ENCODE measurements at regions not wholly inside any gene's neighbourhood (a gene's known extent, or its start where the extent isn't known, plus 50 kb on each side); places are given as distances from the start of the nearest gene placed in this dataset.

DNA sequence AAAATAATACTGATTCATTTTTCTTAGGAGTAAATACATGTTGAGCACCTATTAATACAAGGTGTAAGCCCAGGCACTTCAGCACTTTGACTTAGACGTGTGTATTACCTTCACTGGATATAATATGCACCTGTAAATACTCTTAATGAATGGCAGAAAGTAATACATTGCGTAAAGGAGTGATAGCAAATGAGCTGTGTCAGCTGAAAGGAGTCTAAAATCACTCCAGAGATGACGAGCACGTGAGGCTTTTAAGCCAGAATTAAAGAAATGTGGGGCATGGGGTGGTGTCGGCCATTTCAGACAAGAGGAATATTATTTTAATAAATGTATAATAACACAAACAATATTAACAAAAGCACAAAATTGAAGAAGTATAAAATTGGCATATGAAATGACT lies 722.7 kb downstream of the EPHA4 start:
- no peak overlapping the region for H3K4me3 ChIP-seq (ENCODE audit: low read depth, low read length)
- TF ChIP-seq, protein P1, sequence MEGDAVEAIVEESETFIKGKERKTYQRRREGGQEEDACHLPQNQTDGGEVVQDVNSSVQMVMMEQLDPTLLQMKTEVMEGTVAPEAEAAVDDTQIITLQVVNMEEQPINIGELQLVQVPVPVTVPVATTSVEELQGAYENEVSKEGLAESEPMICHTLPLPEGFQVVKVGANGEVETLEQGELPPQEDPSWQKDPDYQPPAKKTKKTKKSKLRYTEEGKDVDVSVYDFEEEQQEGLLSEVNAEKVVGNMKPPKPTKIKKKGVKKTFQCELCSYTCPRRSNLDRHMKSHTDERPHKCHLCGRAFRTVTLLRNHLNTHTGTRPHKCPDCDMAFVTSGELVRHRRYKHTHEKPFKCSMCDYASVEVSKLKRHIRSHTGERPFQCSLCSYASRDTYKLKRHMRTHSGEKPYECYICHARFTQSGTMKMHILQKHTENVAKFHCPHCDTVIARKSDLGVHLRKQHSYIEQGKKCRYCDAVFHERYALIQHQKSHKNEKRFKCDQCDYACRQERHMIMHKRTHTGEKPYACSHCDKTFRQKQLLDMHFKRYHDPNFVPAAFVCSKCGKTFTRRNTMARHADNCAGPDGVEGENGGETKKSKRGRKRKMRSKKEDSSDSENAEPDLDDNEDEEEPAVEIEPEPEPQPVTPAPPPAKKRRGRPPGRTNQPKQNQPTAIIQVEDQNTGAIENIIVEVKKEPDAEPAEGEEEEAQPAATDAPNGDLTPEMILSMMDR (IDR thresholded peaks at IDR 0.05; ENCODE audit: low read depth, low read length, missing control alignments), result no peak
- DNase-seq (ENCODE audit: low read depth), result no peak

DNA sequence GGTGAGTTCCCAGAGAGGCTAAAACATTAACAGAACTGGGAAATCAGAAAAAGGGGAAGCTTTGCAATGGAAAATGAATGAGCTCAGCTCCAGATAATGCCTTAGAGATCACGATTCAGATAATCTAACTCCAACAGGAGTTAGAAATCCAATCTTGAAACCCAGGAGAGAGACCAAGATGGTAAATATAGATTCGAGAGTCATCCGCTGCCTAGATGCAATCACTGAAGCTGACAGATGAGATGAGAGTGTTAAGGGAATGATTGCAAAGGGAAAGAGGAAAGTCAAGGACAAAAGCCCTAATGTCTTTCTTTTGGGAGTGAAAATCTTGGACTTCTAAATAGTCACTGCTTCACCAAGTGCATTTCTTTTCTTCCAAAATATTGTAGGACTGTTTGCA lies 722.0 kb downstream of the EPHA4 start:
- TF ChIP-seq, protein P1 (IDR thresholded peaks at IDR 0.05; ENCODE audit: low read depth, low read length, missing control alignments), result no peak
- H3K4me3 ChIP-seq (ENCODE audit: low read depth, low read length), result no peak overlapping the region
- no peak for DNase-seq (ENCODE audit: low read depth)

DNA sequence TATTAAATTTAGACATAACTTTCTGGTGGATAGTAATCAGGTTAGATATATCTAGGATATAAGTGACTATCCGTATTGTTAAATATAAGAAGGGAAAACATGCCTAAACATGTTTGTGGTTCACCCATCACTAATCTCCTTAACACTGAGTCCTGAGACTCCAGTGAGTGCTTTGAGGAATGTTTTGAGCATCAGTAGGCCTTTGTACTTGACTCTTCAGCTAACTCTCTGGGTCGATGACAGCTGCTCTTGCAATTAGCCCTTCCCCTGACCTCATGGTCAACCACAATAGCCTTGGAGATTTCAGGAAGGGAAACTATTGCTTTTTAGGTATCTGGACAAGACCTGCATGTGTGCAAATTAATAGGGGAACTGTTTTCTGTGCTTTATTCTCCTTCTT lies 716.8 kb downstream of the EPHA4 start:
- TF ChIP-seq, protein P1 (IDR thresholded peaks at IDR 0.05; ENCODE audit: low read depth, low read length, missing control alignments), result no peak
- no peak for DNase-seq (ENCODE audit: low read depth)
- no peak overlapping the region for H3K4me3 ChIP-seq (ENCODE audit: low read depth, low read length)

DNA sequence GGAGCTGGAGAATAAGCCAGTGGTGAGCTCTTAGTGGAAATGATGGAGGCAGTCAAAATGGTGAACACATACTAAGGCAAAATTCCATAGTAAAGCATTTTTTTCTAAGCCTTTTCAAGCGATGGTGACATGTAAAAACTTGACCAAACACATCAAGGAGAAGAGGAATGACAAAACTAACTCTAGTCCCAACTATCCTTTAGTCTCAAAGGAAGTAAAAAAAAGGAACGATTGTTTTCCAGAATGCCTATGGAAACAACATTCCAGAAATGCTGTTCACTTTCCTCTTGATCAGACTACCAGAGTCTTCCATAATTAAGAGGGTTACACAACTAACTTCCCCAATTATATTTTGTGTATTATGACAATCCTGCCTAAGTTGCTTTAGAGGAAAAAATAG lies 715.6 kb downstream of the EPHA4 start:
- H3K4me3 ChIP-seq (ENCODE audit: low read depth, low read length), result no peak overlapping the region
- TF ChIP-seq, protein P1 (IDR thresholded peaks at IDR 0.05; ENCODE audit: low read depth, low read length, missing control alignments), result no peak
- DNase-seq (ENCODE audit: low read depth), result no peak

DNA sequence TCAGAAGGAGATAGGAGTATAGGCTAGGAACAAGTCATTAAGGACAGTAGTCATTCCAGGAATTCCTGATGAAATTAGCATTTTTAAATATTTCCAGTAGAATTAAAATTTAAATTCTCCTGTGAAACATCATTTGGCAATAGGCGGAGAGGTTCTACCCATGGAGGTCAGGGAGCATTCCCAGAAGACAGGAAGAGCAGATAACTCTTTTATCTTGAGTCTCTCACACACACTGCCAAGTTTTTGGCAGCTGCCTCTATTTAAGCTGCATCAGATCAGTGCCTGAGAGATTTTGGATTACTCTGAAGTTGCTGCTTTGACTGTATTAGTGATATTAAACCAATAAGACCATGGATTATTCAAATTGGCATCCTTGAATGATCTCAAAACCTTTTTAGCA lies 714.7 kb downstream of the EPHA4 start:
- DNase-seq (ENCODE audit: low read depth), result no peak
- H3K4me3 ChIP-seq (ENCODE audit: low read depth, low read length), result no peak overlapping the region
- TF ChIP-seq, protein P1 (IDR thresholded peaks at IDR 0.05; ENCODE audit: low read depth, low read length, missing control alignments), result no peak

DNA sequence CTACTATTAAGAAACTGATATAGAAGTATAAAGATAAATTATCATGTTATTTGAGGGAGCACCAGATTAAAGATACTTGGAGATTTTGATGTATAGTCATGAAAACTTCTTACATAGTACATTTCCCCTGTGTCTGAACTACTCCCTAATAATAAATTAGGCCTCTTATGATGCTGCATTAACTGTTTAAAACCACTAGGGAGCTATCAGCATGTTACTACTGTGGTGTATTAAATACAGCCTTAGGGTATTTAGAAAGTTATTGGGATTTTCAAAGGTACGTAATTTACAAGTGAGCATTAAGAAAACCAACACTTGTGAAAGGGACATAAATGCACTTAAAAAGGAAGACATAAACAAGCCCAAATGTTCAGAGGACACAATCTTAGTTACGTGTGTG lies 714.0 kb downstream of the EPHA4 start:
- TF ChIP-seq, protein P1 (IDR thresholded peaks at IDR 0.05; ENCODE audit: low read depth, low read length, missing control alignments), result no peak
- H3K4me3 ChIP-seq (ENCODE audit: low read depth, low read length), result no peak overlapping the region
- DNase-seq (ENCODE audit: low read depth), result no peak

DNA sequence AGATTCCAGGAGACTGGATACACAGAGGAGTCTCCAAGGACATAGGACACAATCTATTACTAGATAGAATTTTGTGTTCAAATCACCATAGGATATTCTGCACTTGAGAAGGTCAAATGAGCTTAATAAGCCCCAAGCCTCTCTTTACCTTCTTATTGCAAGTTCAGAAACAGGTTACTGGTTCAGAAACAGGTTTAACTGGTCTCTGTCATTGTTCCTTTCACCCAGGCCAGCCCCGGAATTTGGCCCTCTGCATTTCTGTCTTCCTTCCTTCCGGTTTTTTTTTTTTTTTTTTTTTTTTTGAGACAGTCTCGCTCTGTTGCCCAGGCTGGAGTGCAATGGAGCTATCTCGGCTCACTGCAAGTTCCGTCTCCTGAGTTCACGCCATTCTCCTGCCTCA lies 700.2 kb downstream of the EPHA4 start:
- DNase-seq (ENCODE audit: low read depth), result no peak
- TF ChIP-seq, protein P1 (IDR thresholded peaks at IDR 0.05; ENCODE audit: low read depth, low read length, missing control alignments), result no peak

More for the DNA sequence above, 700.2 kb downstream of the EPHA4 start:
- H3K4me3 ChIP-seq (ENCODE audit: low read depth, low read length), result no peak overlapping the region
